ENCODE measurements at regions not wholly inside any gene's neighbourhood (a gene's known extent, or its start where the extent isn't known, plus 50 kb on each side); places are given as distances from the start of the nearest gene placed in this dataset.

GRCh38 chr3:25273582-25274171 is 154.4 kb upstream of the RARB start:
- no peak for TF ChIP-seq POLR2A (IDR thresholded peaks at IDR 0.05; ENCODE audit: low read length)
- no peak for TF ChIP-seq CTCF (IDR thresholded peaks at IDR 0.05)
- TF ChIP-seq PBX3 (IDR thresholded peaks at IDR 0.05) = no peak
- no peak for TF ChIP-seq BHLHE40 (IDR thresholded peaks at IDR 0.05; ENCODE audit: low read depth, low read length)
- no peak for TF ChIP-seq TFCP2L1 (CRISPR knock-in tag; IDR thresholded peaks at IDR 0.05)
- no peak for TF ChIP-seq EP300 (IDR thresholded peaks at IDR 0.05)
- TF ChIP-seq USF2 (IDR thresholded peaks at IDR 0.05) = no peak
- TF ChIP-seq GATA3 (IDR thresholded peaks at IDR 0.05; ENCODE audit: borderline replicate concordance) = no peak
- TF ChIP-seq MAX (IDR thresholded peaks at IDR 0.05) = no peak
- no peak for TF ChIP-seq REST (IDR thresholded peaks at IDR 0.05)
- TF ChIP-seq NR3C1 (IDR thresholded peaks at IDR 0.05) = no peak
- TF ChIP-seq MAFK (IDR thresholded peaks at IDR 0.05; ENCODE audit: partially characterized antibody) = no peak
- TF ChIP-seq EHMT2 (IDR thresholded peaks at IDR 0.05; ENCODE audit: low read depth) = no peak
- TF ChIP-seq MAZ (IDR thresholded peaks at IDR 0.05; ENCODE audit: borderline replicate concordance, low read depth, low read length) = no peak
